NCI-H2171 treated with DMSO at 0.1 percent for 48 hours (cell line): ENCODE measurements at regions not wholly inside any gene's neighbourhood (a gene's known extent, or its start where the extent isn't known, plus 50 kb on each side); places are given as distances from the start of the nearest gene placed in this dataset.
"Not testable (repeated sequence)": the region's sequence is repeated elsewhere in the genome, so short reads cannot be mapped to it uniquely, and the experiment has no call there.

Source experiments
- DNase-seq: peaks from one replicate; lab custom pipeline; 2025; lab: John Stamatoyannopoulos, UW

DNA sequence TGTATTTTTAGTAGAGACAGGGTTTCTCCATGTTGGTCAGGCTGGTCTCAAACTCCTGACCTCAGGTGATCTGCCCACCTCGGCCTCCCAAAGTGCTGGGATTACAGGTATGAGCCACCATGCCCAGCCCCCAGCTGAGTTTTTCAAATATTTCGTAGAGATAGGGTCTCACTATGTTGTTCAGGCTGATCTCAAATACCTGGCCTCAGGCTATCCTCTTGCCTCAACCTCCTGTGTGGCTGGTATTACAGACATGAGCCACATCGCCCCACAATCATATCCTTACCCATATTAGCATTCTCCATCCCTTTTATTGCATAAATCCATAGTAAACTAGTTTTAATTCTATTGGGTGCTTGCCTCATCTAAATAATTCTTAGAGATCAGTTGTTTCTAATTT is 157.6 kb upstream of the HEY2 start:
- not testable (repeated sequence) for DNase-seq

DNA sequence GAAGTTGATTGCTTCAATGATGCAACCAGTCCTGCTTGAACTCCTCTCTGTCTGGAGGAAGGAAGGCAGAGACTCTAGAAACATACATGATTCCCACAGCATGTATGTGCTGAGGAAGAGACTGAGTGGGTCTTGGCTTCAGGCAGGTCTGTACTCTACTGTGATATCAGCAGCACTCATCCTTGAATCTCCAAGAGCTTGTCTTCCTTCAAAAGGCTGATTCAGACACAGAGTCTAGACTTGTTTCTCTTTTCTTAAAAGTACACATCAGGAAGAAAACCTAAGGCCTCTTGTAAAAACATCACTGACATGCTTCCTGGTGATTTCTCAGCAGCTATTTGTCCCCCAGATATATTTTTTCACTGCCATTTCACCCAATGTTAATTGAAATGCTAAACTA is 155.7 kb upstream of the HEY2 start:
- DNase-seq = no peak

DNA sequence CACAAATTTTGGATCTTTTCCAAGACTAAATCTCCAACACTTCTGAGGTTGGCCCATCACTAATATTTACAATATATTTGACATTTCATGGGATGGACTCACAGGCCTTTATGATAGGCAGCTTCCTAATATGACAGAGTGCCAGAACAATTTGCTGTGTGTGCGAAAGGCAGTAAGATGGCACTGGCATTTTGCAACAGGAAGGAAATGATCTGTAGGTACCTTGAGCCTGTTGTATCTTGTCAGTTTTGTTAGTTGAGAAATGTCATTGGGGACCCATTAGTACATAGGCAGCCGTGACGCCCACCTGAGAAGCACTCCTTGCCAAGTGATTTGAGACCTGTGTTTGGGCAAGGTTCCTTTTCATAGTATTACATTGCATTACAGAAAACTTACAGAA is 153.4 kb upstream of the HEY2 start:
- DNase-seq = peak; percentile 84

DNA sequence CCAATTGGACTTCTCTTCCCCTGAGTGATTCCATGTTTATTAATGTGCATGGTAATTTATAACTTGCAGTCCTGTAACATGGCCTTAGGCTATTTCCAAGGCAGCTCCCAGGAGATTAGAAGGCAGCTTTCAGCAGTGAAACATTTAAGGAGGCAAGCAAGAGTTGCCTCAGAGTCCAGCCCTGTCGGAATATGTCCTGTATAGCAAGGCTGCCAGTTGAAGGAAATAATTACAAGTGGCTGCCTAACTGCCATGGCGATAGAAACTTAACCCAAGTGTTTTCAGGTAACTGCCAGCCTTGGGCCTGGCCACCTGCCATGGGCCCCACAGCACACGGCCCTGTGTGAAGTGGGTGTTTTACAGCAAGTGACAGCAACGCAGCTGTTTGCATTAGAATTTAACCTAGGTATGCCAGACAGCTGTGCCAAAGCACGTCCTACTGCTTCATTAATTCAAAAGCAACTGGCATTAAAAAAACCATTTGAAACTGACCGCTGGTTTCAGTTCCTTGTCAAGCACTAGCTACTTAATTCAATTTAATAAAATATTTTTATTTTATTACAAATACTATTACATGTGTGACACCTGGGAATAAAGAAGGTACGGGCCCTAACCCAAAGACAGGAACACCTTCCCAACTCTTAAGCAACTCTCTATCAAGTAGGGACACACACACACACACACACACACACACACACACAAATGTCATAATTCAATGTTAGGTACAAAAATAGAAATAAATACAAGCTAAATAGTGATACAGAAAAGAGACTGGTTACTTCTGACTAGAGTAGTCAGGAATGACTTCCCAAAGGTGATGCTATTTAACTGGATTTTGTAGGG is 151.8 kb upstream of the HEY2 start:
- DNase-seq = peak; percentile 80

DNA sequence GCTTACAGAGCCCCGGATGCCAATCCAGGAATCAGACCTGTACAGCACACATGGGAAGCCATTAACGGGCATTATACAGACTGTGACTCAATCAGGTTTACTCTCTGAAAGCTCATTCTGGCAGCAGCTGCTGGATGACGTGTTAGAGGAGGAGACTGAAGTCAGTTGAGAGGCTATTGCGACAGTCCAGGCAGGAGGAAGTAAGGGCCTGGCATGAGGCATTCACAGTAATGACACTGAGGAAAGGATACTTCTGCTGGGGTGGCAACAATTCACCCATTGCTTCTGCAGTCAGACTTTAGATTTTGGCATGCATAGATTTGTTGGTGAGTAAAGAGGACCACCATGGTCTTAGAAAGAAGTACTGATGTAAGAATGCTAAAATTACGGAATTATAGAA is 151.0 kb upstream of the HEY2 start:
- DNase-seq = peak; percentile 17

DNA sequence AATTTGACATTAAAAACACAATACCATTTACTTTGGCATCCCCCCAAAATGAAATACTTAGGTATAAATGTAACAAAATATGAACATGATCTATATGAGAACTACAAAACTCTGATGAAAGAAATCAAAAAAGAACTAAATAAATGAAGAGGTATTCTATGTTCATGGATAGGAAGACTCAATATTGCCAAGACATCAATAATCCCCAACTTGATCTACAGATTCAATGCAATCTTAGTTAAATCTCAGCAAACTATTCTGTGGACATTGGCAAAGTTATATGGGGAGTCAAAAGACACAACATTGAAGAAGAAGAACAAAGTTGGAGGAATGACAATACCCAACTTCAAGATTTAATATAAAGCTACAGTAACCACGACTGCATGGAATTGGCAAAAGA is 145.2 kb upstream of the HEY2 start:
- DNase-seq = no peak

DNA sequence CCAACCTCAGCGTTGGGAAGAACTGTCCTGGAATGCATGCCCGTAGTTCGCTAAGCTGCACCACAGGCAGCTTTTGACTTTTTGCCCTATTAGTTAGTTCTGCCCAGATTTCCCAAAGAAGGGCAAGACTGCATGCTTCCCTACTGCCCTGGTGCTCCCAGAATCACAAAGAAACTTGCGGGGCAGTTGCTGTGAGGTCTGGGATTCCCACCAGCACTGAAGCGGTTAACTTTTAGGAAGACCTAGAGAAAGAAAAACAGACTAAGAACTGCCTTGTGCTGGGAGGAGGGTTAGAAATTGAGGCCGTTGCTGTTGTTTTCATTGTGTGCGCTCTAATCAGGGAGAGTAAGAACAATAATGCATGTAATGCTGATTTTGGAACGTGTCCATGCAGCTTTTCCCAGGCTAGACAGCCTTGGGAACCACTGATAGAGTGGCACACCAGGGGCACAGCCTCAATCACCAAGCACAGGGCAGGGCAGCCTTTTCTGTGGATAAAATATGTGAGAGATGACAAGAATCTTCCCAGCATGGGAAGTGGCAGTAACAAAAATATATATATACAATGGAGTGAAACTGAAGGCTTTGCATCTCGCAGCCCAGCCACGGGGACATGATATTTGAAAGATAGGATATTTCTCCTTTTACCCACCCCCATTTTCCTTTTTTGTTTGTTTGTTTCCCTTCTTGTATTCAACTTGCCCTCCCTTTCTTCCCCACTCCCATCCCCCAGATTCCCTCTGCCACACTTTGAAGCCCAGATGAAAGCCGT is 137.7 kb upstream of the HEY2 start:
- peak; percentile 17 for DNase-seq

DNA sequence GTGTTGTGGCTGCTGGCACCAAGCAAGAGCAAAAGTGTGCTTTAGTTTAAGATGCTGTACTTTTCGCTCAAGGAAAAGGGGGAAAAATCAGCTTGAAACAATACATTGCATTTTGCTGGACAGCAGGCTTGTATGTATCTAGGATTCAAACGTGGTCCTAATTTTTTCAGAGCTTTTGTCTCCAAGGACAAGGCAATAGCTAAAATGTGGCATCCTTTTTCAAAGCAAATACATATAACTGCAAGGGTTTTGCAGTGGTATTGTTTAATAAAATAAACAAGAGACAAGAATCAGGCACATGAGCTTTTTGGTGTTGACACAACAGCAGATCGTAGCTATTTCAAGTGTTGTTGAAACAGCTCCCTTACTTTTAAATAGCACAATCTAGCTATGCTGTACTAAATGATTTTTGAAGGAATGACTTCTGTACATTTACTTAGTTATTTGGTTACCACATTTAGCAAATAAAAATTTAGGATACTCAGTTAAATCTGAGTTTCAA is 137.0 kb upstream of the HEY2 start:
- no peak for DNase-seq

DNA sequence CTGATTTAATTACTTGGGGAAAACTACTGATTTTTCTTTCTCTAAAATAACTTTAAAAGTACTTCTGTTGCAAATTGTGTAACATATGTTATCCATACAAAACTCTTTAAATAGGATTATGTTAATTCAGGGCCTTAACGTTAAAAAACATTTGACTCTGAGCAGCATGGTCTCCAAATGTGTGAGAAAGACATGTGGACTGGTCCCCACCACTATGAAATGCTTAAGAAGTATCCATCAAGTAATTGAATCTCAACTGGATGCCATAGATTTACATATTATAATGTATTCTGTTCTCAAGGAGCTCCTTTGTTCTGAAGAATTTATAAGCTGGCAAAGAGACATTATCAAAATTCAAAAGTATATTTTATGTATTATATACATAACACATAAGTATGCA is 130.8 kb upstream of the HEY2 start:
- DNase-seq = no peak

DNA sequence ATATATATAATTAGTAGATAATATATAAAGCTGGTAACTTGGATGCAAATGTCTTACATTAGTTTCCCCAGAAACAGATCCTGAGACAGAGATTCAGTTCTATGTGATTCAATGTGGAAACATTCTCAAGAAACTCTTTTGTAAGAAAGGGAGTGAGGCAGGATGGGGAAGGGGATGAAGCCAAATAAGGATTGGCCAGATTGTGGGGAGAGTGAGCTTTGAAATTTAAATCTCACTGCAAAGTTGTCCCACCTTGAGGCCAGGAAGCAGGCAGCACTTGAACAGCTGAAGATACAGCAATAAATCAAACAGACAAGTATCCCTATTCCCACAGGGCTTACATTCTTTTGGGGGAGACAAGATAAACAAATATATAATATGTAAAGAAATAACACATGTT is 126.3 kb upstream of the HEY2 start:
- DNase-seq = no peak

DNA sequence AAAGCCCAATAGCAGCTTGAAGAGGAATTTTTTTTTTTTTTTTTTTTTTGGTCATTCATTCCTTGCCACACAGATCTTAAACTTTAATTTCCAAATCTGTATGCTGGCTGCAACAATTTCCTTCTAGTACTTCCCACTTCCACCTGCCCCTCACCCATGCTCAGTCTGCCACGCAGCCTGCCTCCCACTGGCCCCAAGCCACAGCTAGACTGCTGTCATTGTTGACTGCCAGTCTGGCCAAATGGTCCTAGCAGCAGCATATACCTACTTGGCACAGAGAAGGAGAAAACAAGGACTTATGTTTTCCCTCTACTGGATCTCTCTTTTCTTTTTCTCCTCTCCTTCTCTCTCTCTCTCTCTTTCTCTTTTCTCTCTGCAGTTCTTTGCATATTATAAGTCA is 118.3 kb upstream of the HEY2 start:
- no peak for DNase-seq

DNA sequence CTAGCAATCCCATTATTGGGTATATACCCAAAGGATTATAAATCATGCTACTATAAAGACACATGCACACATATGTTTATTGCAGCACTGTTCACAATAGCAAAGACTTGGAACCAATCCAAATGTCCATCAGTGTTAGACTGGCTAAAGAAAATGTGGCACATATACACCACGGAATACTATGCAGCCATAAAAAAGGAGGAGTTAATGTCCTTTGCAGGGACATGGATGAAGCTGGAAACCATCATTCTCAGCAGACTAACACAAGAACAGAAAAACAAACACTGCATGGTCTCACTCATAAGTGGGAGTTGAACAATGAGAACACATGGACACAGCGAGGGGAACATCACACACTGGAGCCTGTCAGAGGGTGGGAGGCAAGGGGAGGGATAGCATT is 113.4 kb upstream of the HEY2 start:
- DNase-seq = not testable (repeated sequence)

DNA sequence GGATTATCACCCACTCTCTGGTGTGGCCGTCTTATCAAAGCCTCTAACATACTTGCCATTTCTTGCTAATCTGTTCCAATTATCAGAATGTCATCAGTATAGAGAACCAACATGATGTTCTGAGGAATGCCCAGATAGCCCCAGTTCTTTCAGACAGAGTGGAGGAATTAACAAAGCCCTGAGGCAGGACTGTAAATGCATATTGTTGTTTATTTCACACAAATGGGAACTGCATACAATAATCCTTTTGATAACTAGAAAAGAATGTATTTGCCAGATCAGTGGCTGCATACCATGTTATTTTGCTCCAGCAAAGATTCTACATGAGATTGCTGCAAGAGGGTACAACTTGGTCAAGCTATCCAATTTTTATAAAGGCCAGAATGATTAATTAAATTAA is 112.8 kb upstream of the HEY2 start:
- DNase-seq = no peak

DNA sequence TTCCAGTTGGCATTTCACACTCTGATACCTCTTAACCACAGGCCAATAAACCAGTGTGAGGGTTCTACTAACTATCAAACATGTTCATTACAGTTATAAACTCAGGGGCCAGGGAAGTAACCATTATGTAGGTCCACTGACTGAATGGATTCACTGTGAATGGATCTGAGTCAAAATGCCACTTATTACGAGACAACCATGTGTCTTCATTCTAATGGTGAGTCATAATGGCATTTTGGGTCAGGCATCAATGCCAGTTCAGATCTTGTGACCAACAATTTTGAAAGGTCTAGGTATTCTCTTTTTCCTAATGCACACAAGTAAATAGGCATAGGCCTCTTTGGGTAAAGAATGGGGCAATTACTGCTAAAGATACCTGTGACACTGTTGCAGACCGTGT is 112.2 kb upstream of the HEY2 start:
- DNase-seq = no peak

DNA sequence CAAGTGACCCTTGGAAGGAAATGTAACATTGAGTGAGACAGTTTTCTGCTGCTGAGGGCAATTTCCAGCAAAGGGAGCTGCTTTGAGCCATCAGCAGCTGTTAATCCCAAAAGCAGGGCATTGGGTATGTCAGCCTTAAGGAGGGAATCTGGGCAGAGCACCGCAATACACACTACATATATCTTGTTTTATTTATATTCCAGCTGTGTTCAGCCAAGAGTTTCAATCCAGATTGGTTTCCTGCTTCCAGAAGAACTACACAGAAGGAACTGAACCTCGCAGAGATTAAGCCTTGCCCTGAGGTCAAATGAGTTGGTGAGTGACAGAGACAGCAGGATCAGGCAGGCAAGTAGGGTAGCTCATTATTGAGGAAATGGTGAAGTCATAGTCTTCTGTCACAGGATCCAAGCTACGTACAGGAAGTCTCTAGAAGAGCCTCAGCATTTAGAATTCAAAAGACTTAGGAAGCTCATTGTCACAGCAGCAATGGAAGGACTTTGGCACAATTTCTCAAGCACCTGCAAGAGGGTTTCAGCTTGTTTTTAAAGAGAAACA is 109.9 kb upstream of the HEY2 start:
- no peak for DNase-seq

DNA sequence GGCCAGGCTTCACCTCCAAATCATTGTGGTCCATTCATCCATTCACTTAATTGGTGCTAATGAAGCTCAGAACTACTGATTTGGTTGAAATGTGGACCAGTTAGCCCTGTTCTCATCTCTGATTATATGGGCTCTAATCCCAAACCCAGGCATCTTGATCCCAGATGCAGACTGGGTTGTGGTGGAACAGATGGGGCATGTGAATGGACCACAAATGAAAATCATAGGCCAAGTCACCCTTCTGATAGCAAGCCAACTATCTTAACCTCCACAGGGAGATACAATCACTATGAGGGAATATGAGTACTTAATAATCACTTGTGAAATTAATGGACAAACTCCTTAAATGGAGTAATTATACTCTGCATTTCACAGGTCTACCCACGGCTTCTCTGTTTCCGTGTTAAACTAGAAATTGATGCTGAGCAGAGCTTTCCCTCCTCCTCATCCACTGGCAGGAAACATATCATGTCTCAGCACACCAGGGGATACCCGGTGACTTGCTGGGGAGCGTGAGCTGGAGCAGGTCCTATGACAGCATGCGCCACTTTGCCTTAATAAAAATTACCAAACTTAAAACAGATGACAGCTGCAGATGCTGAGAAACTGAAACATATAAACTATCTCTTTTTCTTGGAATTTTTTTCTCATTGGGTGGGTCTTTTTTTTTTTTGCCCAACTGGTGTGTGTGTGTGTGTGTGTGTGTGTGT is 108.8 kb upstream of the HEY2 start:
- DNase-seq = no peak

DNA sequence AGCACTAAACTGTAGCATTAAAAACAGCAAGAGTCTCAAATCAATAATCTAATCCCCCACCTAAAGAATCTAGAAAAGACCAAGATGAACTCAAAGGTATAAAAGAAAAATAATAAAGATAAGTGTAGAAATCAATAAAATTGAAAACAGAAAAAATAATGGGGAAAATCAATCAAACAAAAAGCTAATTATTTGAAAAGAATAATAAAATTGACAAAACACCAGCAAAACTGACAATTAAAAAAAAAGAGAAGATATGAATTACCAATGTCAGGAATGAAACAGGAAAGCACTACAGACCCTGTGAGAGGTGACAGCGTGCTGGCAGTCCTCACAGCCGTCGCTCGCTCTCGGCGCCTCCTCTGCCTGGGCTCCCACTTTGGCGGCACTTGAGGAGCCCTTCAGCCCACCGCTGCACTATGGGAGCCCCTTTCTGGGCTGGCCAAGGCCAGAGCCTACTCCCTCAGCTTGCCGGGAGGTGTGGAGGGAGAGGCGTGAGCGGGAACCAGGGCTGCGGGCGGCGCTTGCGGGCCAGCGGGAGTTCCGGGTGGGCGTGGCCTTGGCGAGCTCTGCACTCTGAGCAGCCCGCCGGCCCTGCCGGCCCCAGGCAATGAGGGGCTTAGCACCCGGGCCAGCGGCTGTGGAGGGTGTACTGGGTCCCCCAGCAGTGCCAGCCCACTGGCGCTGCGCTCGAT is 105.3 kb upstream of the HEY2 start:
- DNase-seq = not testable (repeated sequence)

DNA sequence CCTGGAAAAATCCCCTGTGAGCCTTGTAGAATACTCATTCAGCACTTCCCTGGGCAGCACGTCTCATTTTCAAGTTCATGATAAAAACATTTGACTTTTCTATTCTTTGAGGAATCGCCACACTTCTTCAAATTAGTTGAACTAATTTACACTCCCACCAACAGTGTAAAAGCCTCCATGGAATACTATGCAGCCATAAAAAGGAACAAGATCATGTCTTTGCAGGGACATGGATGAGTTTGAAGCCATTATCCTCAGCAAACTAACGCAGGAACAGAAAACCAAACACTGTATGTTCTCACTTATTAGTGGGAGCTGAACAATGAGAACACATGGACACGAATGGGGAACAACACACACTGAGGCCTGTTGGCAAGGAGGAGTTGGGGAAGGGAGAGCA is 102.0 kb upstream of the HEY2 start:
- DNase-seq = no peak

DNA sequence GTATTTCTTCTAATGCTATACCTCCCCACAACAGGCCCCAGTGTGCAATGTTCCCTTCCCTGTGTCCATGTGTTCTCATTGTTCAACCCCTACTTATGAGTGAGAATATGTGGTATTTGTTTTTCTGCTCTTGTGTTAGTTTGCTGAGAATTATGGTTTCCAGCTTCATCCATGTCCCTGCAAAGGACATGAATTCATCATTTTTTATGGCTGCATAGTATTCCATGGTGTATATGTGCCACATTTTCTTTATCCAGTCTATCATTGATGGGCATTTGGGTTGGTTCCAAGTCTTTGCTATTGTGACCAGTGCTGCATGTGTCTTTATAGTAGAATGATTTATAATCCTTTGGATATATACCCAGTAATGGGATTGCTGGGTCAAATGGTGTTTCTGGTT is 95.7 kb upstream of the HEY2 start:
- DNase-seq = not testable (repeated sequence)

DNA sequence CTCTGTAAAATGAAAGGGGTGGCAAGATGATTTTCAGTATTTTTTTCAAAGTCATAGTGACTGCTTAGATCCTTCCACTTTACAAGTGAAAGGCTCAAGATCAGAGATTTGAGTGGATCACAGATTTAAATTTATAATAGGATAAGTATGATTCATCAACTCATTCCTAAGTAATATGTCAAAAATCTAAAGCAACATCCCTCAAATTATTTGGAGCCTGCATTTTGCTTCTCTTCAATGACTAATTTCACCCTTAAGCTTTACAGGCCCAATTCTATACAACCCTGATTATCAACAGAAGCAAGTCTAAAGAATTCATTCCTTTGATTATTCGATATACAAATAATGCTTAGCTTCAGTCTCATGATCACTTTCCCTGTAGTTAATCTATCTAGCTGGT is 93.9 kb upstream of the HEY2 start:
- DNase-seq = no peak

DNA sequence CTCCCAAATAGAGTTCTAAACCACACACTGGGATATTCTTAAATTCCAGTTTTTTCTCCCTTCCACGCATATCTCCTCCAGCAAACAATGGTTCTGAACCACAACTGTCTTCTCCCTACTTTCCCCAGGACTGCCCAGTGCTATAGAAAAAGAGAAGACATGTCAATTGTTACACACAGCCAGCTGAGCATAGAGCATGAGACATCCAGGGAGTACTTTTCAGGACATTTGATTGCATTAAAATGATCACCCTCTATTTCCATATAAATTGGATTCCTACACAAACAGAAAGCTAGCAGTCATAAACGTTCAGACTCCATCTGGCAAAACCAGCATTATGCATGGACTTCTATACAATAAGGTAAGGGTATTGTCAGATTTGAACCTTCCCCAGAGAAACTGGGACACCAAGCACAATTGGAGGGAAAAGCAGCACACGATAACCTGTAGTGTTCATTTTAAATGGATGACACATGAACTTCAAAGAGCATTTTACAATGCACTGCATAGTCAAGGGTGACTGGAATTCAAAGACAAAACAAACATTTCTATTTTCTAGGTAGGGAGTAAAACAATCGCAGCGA is 93.1 kb upstream of the HEY2 start:
- no peak for DNase-seq
